ENCODE measurements at regions not wholly inside any gene's neighbourhood (a gene's known extent, or its start where the extent isn't known, plus 50 kb on each side); places are given as distances from the start of the nearest gene placed in this dataset.

DNA sequence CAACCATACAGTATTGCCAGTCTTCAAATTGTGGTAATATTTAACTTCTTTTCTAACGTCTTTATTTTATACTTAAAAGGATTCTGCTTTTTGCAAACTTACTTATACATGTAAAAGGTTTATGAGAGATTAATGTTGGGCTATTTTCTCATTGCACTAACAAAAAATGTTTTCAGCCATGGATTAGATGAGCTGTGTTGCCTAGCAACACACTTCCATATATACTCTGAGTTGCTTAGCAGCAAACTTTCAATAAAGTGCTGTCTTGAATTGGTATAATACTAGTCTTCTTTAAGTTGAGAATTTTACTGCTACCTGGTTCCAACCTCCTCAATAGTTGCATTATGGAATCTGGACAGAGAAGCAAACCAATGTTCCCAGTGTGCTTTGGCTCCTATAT, 777.4 kb upstream of the PCDH9 start:
- no peaks in the 10 kb centered on the region for H3K27me3 ChIP-seq (replicated peaks)
- H3K36me3 ChIP-seq, result no peaks in the 10 kb centered on the region
- no peak overlapping the region for H3K4me3 ChIP-seq
- no peaks in the 10 kb centered on the region for H3K4me1 ChIP-seq (replicated peaks)
- no peak overlapping the region for H3K27ac ChIP-seq
- no peak for DNase-seq (ENCODE audit: low read depth in 1 of 2, low spot score in 2 of 2)
- no peaks in the 10 kb centered on the region for H3K9me3 ChIP-seq (replicated peaks)

GRCh38 chr13:67996101-67996500, 766.0 kb upstream of the PCDH9 start:
- DNase-seq (ENCODE audit: low read depth in 1 of 2, low spot score in 2 of 2), result no peak
- H3K9me3 ChIP-seq (replicated peaks), result no peaks in the 10 kb centered on the region
- no peaks in the 10 kb centered on the region for H3K36me3 ChIP-seq
- no peak overlapping the region for H3K27ac ChIP-seq
- H3K4me1 ChIP-seq (replicated peaks), result no peaks in the 10 kb centered on the region
- no peaks in the 10 kb centered on the region for H3K27me3 ChIP-seq (replicated peaks)
- H3K4me3 ChIP-seq, result no peak overlapping the region

- H3K9me3 ChIP-seq (replicated peaks), result no peaks in the 10 kb centered on the region
- no peaks in the 10 kb centered on the region for H3K36me3 ChIP-seq
- H3K4me1 ChIP-seq (replicated peaks), result no peaks in the 10 kb centered on the region
- no peak for DNase-seq (ENCODE audit: low read depth in 1 of 2, low spot score in 2 of 2)
- no peak overlapping the region for H3K27ac ChIP-seq
- no peaks in the 10 kb centered on the region for H3K27me3 ChIP-seq (replicated peaks)
- no peak overlapping the region for H3K4me3 ChIP-seq
These were observed 760.7 kb upstream of the PCDH9 start for GRCh38 chr13:67990868-67991267.

GRCh38 chr13:67986234-67986633, 756.1 kb upstream of the PCDH9 start:
- DNase-seq (ENCODE audit: low read depth in 1 of 2, low spot score in 2 of 2), result no peak
- H3K4me3 ChIP-seq, result no peak overlapping the region
- H3K27me3 ChIP-seq (replicated peaks), result no peaks in the 10 kb centered on the region
- H3K36me3 ChIP-seq, result no peaks in the 10 kb centered on the region
- H3K27ac ChIP-seq, result no peak overlapping the region
- H3K9me3 ChIP-seq (replicated peaks), result no peaks in the 10 kb centered on the region
- H3K4me1 ChIP-seq (replicated peaks), result no peaks in the 10 kb centered on the region

DNA sequence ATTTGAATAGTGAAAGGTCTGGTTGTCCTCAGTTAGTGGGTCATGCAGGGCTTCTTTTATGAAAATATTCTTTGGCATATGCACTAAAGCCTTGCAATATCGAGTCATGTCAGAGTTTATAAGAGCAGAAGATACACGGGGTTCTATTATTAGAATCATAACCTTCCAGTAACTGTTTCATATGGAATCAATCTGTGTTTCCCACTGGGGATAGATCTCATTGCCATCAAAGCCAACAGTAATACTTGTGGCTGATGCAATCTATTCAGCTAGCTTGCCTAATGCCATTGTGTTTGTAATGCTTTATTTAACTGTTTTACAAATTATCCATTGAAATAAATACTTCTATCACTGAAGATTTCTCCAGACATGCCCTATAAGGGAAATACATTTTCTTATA, 746.9 kb upstream of the PCDH9 start:
- Histone ChIP-seq H3K4me3 (no peak overlapping the region), H3K9me3 (replicated peaks) (no peaks in the 10 kb centered on the region), H3K36me3 (no peaks in the 10 kb centered on the region), H3K27me3 (replicated peaks) (no peaks in the 10 kb centered on the region), H3K27ac (no peak overlapping the region), H3K4me1 (replicated peaks) (no peaks in the 10 kb centered on the region)
- no peak for DNase-seq (ENCODE audit: low read depth in 1 of 2, low spot score in 2 of 2)

- H3K27me3 ChIP-seq (replicated peaks), result no peaks in the 10 kb centered on the region
- no peak for DNase-seq (ENCODE audit: low read depth in 1 of 2, low spot score in 2 of 2)
- no peak overlapping the region for H3K27ac ChIP-seq
These were observed 741.2 kb upstream of the PCDH9 start for GRCh38 chr13:67971291-67971690.

GRCh38 chr13:67967031-67967430, 736.9 kb upstream of the PCDH9 start:
- Histone ChIP-seq H3K9me3 (replicated peaks) (no peaks in the 10 kb centered on the region), H3K36me3 (no peaks in the 10 kb centered on the region), H3K27me3 (replicated peaks) (no peaks in the 10 kb centered on the region), H3K4me3 (no peak overlapping the region), H3K27ac (no peak overlapping the region), H3K4me1 (replicated peaks) (no peaks in the 10 kb centered on the region)
- DNase-seq (ENCODE audit: low read depth in 1 of 2, low spot score in 2 of 2), result no peak

More at GRCh38 chr13:67971291-67971690, 741.2 kb upstream of the PCDH9 start:
- no peaks in the 10 kb centered on the region for H3K9me3 ChIP-seq (replicated peaks)
- H3K4me3 ChIP-seq, result no peak overlapping the region
- H3K4me1 ChIP-seq (replicated peaks), result no peaks in the 10 kb centered on the region
- H3K36me3 ChIP-seq, result no peaks in the 10 kb centered on the region

DNA sequence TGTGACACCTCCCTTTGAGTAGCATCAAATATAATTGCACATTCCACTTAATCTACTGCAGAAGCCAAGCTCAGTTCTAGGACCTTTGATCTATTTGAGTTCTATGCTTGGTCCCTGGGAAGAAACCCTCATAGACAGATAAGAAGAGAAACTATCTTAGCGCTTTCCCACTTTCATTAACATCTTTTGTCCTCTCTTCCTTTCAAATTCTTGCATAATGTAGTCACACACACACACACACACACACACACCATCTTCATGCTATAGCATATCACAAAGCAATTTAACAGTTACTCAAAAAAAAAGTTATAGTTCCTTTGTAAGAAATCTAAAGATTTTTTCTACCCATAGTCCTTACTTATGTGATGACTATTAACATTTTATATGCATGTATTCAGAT, 735.9 kb upstream of the PCDH9 start:
- no peak overlapping the region for H3K27ac ChIP-seq
- H3K36me3 ChIP-seq, result no peaks in the 10 kb centered on the region
- no peaks in the 10 kb centered on the region for H3K9me3 ChIP-seq (replicated peaks)
- no peak for DNase-seq (ENCODE audit: low read depth in 1 of 2, low spot score in 2 of 2)
- H3K4me3 ChIP-seq, result no peak overlapping the region
- H3K27me3 ChIP-seq (replicated peaks), result no peaks in the 10 kb centered on the region
- no peaks in the 10 kb centered on the region for H3K4me1 ChIP-seq (replicated peaks)

GRCh38 chr13:67964986-67965385, 734.9 kb upstream of the PCDH9 start:
- Histone ChIP-seq H3K36me3 (no peaks in the 10 kb centered on the region), H3K27me3 (replicated peaks) (no peaks in the 10 kb centered on the region), H3K4me3 (no peak overlapping the region), H3K4me1 (replicated peaks) (no peaks in the 10 kb centered on the region), H3K27ac (no peak overlapping the region), H3K9me3 (replicated peaks) (no peaks in the 10 kb centered on the region)
- no peak for DNase-seq (ENCODE audit: low read depth in 1 of 2, low spot score in 2 of 2)

DNA sequence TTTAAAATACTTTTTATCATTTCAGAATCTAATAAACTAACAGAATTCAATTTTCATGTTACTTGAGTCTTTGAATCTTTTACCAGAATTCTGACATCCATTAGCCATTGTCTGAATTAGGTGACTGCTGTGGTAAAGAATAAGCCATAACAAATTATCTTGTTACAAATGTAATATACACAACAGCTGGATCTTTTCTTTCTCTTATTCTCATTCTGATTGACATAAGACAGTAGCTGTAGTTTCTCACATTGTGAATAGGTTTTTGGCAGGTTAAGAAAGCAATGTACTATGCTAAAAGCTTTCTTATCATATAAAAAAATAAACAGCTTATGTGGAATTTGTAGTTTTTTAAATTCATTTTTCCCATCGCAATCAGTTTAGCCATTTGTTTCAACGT, 734.0 kb upstream of the PCDH9 start:
- no peaks in the 10 kb centered on the region for H3K4me1 ChIP-seq (replicated peaks)
- no peak overlapping the region for H3K4me3 ChIP-seq
- no peaks in the 10 kb centered on the region for H3K27me3 ChIP-seq (replicated peaks)
- H3K36me3 ChIP-seq, result no peaks in the 10 kb centered on the region
- no peak overlapping the region for H3K27ac ChIP-seq
- no peaks in the 10 kb centered on the region for H3K9me3 ChIP-seq (replicated peaks)
- DNase-seq (ENCODE audit: low read depth in 1 of 2, low spot score in 2 of 2), result no peak

- Histone ChIP-seq H3K9me3 (replicated peaks) (no peaks in the 10 kb centered on the region; the same call in 1 of the 2 replicates), H3K4me1 (replicated peaks) (no peaks in the 10 kb centered on the region), H3K36me3 (no peaks in the 10 kb centered on the region), H3K27me3 (replicated peaks) (no peaks in the 10 kb centered on the region), H3K4me3 (no peak overlapping the region), H3K27ac (no peak overlapping the region)
- DNase-seq (ENCODE audit: low read depth in 1 of 2, low spot score in 2 of 2), result no peak
These were observed 731.2 kb upstream of the PCDH9 start for GRCh38 chr13:67961331-67961730.

DNA sequence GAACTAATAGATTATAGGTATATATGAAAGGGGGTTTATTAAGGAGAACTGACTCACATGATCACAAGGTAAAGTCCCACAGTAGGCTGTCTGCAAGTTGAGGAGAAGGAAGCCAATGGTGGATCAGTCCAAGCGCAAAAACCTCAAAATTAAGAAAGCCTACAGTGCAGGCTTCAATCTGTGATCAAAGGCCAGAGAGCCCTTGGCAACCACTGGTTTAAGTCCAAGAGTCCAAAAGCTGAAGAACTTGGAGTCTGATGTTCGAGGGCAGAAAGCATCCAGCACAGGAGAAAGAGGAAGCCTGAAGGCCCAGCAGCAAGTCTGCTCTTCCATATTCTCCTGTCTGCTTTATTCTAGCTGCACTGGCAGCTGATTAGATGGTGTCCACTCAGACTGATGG, 721.3 kb upstream of the PCDH9 start:
- no peak for DNase-seq (ENCODE audit: low read depth in 1 of 2, low spot score in 2 of 2)
- H3K36me3 ChIP-seq, result no peaks in the 10 kb centered on the region
- no peak overlapping the region for H3K4me3 ChIP-seq
- H3K27me3 ChIP-seq (replicated peaks), result no peaks in the 10 kb centered on the region
- H3K4me1 ChIP-seq (replicated peaks), result no peaks in the 10 kb centered on the region
- H3K27ac ChIP-seq, result no peak overlapping the region
- no peaks in the 10 kb centered on the region for H3K9me3 ChIP-seq (replicated peaks)

- Histone ChIP-seq H3K4me1 (replicated peaks) (no peaks in the 10 kb centered on the region), H3K27me3 (replicated peaks) (no peaks in the 10 kb centered on the region), H3K4me3 (no peak overlapping the region), H3K27ac (no peak overlapping the region), H3K9me3 (replicated peaks) (no peaks in the 10 kb centered on the region), H3K36me3 (no peaks in the 10 kb centered on the region)
- DNase-seq (ENCODE audit: low read depth in 1 of 2, low spot score in 2 of 2), result no peak
These were observed 720.5 kb upstream of the PCDH9 start for GRCh38 chr13:67950603-67951002.

DNA sequence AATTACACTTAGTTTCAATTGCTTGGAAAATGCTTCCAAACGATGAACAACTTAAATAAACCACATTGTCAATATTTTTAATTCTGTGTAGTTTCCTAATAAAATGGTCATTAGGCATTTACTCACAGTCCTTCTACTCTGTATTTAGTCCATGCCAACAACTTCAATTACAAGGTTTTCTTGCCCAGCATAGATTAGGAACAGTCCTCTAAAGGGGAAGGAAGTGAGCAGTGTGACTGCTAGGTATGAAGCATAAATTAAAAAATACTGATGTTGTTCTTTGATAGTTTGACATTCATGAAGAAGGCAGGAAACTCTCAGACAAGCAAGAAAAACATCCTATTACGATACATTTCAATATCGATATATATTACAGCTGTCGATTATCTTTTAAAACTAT, 716.0 kb upstream of the PCDH9 start:
- no peaks in the 10 kb centered on the region for H3K4me1 ChIP-seq (replicated peaks)
- H3K27ac ChIP-seq, result no peak overlapping the region
- DNase-seq (ENCODE audit: low read depth in 1 of 2, low spot score in 2 of 2), result no peak
- H3K36me3 ChIP-seq, result no peaks in the 10 kb centered on the region
- H3K4me3 ChIP-seq, result no peak overlapping the region
- no peaks in the 10 kb centered on the region for H3K27me3 ChIP-seq (replicated peaks)
- no peaks in the 10 kb centered on the region for H3K9me3 ChIP-seq (replicated peaks)

- no peak for DNase-seq (ENCODE audit: low read depth in 1 of 2, low spot score in 2 of 2)
- Histone ChIP-seq H3K9me3 (replicated peaks) (no peaks in the 10 kb centered on the region), H3K36me3 (no peaks in the 10 kb centered on the region), H3K4me1 (replicated peaks) (no peaks in the 10 kb centered on the region), H3K4me3 (no peak overlapping the region), H3K27me3 (replicated peaks) (no peaks in the 10 kb centered on the region), H3K27ac (no peak overlapping the region)
These were observed 713.0 kb upstream of the PCDH9 start for GRCh38 chr13:67943116-67943515.
